AG04449 (cell line): ENCODE measurements at regions not wholly inside any gene's neighbourhood (a gene's known extent, or its start where the extent isn't known, plus 50 kb on each side); places are given as distances from the start of the nearest gene placed in this dataset.

ENCODE experiments used
- CTCF ChIA-PET: fragments of 350-600 bp; formaldehyde crosslinking; extraction: SDS; loops from one replicate; lab custom pipeline; 2021; ENCODE audit warnings: antibody characterized with exemption; lab: Yijun Ruan, JAX
- POLR2A ChIA-PET: fragments of 400-600, 350-600 bp; formaldehyde crosslinking; extraction: SDS; loops from one replicate; lab custom pipeline; 2020; ENCODE audit warnings: antibody characterized with exemption, inconsistent platforms; lab: Yijun Ruan, JAX
- DNase-seq: peaks from one replicate; pipeline ENCODE4 v3.0.0-alpha.2; 2010; ENCODE audit warnings: low read depth, low spot score
- H3K4me3 ChIP-seq: 2 replicates; pipeline ENCODE4 v1.5.1; 2011; ENCODE audit warnings: low read depth, mild to moderate bottlenecking, control low read depth, low read length
- TF ChIP-seq, protein P1 (sequence below): IDR thresholded peaks from one replicate; pipeline ENCODE4 v1.5.1; 2011; ENCODE audit warnings: mild to moderate bottlenecking, moderate library complexity, low read length, control low read depth, inconsistent platforms; ENCODE audit not compliant: insufficient read depth; ENCODE audit errors: missing control alignments

DNA sequence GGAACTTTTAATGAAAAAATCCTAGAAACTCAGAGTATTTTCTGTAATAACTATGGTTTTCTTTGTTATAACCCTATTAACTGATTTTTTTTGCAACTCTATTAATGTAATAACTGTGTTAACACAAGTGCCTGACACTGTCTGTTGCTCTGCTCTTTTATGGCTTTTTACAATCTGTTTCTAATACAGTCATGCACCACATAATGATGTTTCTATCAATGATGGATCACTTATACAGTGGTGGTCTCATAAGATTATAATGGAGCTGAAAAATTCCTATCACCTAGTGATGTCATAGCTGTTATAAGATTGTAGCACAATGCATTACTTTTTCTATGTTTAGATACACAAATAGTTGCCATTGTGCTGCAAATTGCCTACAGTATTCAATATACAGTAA, 123.1 kb upstream of the SV2C start:
- TF ChIP-seq, protein P1, sequence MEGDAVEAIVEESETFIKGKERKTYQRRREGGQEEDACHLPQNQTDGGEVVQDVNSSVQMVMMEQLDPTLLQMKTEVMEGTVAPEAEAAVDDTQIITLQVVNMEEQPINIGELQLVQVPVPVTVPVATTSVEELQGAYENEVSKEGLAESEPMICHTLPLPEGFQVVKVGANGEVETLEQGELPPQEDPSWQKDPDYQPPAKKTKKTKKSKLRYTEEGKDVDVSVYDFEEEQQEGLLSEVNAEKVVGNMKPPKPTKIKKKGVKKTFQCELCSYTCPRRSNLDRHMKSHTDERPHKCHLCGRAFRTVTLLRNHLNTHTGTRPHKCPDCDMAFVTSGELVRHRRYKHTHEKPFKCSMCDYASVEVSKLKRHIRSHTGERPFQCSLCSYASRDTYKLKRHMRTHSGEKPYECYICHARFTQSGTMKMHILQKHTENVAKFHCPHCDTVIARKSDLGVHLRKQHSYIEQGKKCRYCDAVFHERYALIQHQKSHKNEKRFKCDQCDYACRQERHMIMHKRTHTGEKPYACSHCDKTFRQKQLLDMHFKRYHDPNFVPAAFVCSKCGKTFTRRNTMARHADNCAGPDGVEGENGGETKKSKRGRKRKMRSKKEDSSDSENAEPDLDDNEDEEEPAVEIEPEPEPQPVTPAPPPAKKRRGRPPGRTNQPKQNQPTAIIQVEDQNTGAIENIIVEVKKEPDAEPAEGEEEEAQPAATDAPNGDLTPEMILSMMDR, result no peak
- H3K4me3 ChIP-seq, result no peak overlapping the region
- ChIA-PET POLR2A (no interaction called here), CTCF (interaction anchor here (0.9 kb wide), 1 partner anchor 47 kb away, joined by 3 read pairs; no protein-coding TSS in a partner anchor)
- no peak for DNase-seq

GRCh38 chr5:75952963-75953362, 130.2 kb upstream of the SV2C start:
- ChIA-PET POLR2A (no interaction called here), CTCF (no interaction called here)
- DNase-seq, result no peak
- no peak overlapping the region for H3K4me3 ChIP-seq
- TF ChIP-seq, protein P1, result no peak

- CTCF ChIA-PET, result no interaction called here
- no peak for DNase-seq
- POLR2A ChIA-PET, result no interaction called here
- TF ChIP-seq, protein P1, result no peak
- no peak overlapping the region for H3K4me3 ChIP-seq
Measured at GRCh38 chr5:75952291-75952690, 130.9 kb upstream of the SV2C start.

GRCh38 chr5:75951716-75952115, 131.5 kb upstream of the SV2C start:
- TF ChIP-seq, protein P1, result no peak
- ChIA-PET CTCF (no interaction called here), POLR2A (no interaction called here)
- no peak for DNase-seq
- H3K4me3 ChIP-seq, result no peak overlapping the region

DNA sequence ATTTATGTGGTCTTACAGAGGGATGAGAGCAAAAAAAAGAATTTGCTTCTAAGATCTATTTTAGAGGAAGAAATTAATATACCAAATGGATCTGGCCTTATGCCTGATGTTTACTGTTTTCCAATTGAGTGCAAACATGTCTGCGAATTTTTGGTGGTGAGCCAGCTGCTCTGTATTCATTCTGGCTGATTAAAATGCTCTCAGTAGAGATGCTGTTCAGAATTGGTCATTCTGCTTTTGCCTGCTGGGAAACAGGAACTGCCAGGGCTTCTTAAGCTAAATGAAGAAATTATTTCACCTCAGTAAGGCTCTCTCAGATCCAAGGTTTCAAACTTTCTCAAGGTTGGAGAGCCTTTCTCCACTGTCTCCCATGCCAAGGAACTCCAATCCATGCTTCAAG, 132.0 kb upstream of the SV2C start:
- POLR2A ChIA-PET, result no interaction called here
- TF ChIP-seq, protein P1, result no peak
- no peak overlapping the region for H3K4me3 ChIP-seq
- no peak for DNase-seq
- CTCF ChIA-PET, result no interaction called here

DNA sequence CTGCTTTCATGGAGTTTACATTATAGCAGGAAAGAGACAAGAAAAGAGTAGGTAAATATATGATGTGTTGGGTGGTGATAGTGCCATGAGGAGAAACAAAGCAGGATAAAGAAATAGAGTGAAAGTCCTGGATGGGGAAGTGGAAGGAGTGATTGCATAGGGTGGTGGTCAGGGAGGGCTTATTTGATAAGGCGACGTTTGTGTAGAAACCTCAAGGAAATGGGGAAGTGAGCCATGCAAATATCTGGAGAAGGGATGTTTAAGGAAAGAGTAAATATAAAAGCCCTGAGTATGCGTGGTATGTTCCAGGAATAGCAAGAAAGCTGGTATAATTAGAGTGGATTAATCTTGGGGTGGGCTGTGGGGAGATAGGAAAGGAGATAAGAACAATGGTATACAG, 134.7 kb upstream of the SV2C start:
- CTCF ChIA-PET, result no interaction called here

More for the DNA sequence above, 134.7 kb upstream of the SV2C start:
- TF ChIP-seq, protein P1, result no peak
- no peak for DNase-seq
- no peak overlapping the region for H3K4me3 ChIP-seq
- POLR2A ChIA-PET, result no interaction called here
